Skin of body (tissue), 1 donor: ENCODE measurements at regions not wholly inside any gene's neighbourhood (a gene's known extent, or its start where the extent isn't known, plus 50 kb on each side); places are given as distances from the start of the nearest gene placed in this dataset.
"Not testable (repeated sequence)": the region's sequence is repeated elsewhere in the genome, so short reads cannot be mapped to it uniquely, and the experiment has no call there.

Source experiments
- DNase-seq: peaks from one replicate; lab custom pipeline; 2025; lab: John Stamatoyannopoulos, UW

- no peak for DNase-seq
Observed at GRCh38 chr3:31096661-31097395, 202.4 kb upstream of the GADL1 start.

- DNase-seq = no peak
Observed at GRCh38 chr3:31100519-31100918, 206.1 kb upstream of the GADL1 start.

GRCh38 chr3:31101285-31101684 is 206.8 kb upstream of the GADL1 start:
- not testable (repeated sequence) for DNase-seq

GRCh38 chr3:31102196-31102879 is 207.9 kb upstream of the GADL1 start:
- DNase-seq = no peak

GRCh38 chr3:31103181-31103580 is 208.7 kb upstream of the GADL1 start:
- no peak for DNase-seq

- no peak for DNase-seq
Observed at GRCh38 chr3:31103623-31104180, 209.2 kb upstream of the GADL1 start.

- no peak for DNase-seq
Observed at GRCh38 chr3:31105011-31105410, 210.6 kb upstream of the GADL1 start.

- no peak for DNase-seq
Observed at GRCh38 chr3:31105438-31106077, 211.1 kb upstream of the GADL1 start.

- no peak for DNase-seq
Observed at GRCh38 chr3:31106204-31106603, 211.7 kb upstream of the GADL1 start.

- DNase-seq = no peak
Observed at GRCh38 chr3:31106912-31107311, 212.5 kb upstream of the GADL1 start.

- no peak for DNase-seq
Observed at GRCh38 chr3:31114929-31115283, 220.4 kb upstream of the GADL1 start.

GRCh38 chr3:31115531-31115930 is 221.1 kb upstream of the GADL1 start:
- not testable (repeated sequence) for DNase-seq

- no peak for DNase-seq
Observed at GRCh38 chr3:31116651-31117050, 222.2 kb upstream of the GADL1 start.

GRCh38 chr3:31117854-31118253 is 223.4 kb upstream of the GADL1 start:
- no peak for DNase-seq

- DNase-seq = no peak
Observed at GRCh38 chr3:31124373-31124772, 229.9 kb upstream of the GADL1 start.

- DNase-seq = no peak
Observed at GRCh38 chr3:31125413-31126020, 231.1 kb upstream of the GADL1 start.

- no peak for DNase-seq
Observed at GRCh38 chr3:31129241-31129640, 234.8 kb upstream of the GADL1 start.

GRCh38 chr3:31132132-31132769 is 237.8 kb upstream of the GADL1 start:
- no peak for DNase-seq

- DNase-seq = no peak
Observed at GRCh38 chr3:31133541-31133940, 239.1 kb upstream of the GADL1 start.

- DNase-seq = no peak
Observed at GRCh38 chr3:31135546-31135945, 241.1 kb upstream of the GADL1 start.

GRCh38 chr3:31137718-31138465 is 243.4 kb upstream of the GADL1 start:
- no peak for DNase-seq
